ENCODE measurements at regions not wholly inside any gene's neighbourhood (a gene's known extent, or its start where the extent isn't known, plus 50 kb on each side); places are given as distances from the start of the nearest gene placed in this dataset.

DNA sequence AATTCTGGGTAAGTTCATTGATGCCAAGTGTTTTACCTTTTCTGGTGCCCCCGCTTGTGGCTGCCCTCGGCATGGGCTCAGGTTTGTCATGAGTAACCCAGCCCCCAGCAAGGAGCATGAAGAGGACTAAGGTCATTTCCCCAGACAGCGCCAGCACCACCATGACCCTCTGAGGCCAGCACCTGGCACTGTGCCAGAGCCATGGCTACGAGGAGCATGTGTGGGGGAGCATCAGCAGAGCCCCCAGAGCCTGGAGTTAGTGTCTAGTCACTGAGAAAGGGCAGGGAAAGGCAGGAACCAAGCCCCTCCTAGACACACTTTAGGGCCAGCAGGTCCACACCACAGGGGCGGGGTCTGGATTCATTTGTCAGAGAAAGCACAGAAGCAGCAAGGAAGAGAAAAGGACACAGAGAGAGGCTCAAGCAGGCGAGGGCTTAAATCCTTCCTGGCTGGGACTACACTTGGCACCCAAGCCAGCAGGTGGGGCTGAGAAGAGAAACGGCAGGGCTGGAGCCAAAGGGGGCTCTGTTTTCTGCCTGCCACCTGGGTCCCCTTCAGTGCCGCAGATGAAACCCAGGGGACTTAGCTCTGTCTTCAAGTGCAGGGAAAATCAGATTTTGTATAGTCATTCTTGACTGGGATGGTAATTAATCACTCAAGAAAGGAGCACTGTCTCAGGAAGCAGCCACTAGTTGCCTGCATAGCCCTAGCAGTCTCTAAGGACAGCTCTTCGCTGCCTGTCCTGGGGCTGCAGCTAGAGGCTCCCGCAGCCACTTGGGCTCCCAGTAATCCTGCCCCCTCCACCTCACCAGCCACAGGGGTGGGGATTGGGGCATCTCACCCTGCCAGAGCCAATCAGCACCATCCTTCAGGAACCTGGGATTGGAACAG lies 79.6 kb upstream of the ZC3H12A start:
- POLR2A ChIA-PET = no interaction called here

DNA sequence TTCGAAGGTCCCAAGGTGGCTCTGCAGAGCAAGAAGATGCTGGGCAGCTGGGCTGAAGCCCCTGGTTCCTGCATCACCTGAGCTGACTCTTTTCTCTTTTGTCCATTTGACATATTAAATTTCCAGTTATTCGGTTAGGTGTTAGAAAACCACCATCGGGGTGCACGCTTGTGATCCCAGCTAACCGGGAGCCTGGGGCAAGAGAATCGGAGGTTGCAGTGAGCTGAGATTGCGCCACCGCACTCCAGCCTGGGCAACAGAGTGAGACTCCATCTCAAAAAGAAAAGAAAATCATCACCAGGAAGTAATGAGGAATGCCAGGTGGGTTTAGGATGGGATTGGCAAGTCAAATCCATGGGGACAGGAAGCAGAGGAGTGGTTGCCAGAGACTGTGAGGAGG lies 76.3 kb upstream of the ZC3H12A start:
- TF ChIP-seq, protein P1, sequence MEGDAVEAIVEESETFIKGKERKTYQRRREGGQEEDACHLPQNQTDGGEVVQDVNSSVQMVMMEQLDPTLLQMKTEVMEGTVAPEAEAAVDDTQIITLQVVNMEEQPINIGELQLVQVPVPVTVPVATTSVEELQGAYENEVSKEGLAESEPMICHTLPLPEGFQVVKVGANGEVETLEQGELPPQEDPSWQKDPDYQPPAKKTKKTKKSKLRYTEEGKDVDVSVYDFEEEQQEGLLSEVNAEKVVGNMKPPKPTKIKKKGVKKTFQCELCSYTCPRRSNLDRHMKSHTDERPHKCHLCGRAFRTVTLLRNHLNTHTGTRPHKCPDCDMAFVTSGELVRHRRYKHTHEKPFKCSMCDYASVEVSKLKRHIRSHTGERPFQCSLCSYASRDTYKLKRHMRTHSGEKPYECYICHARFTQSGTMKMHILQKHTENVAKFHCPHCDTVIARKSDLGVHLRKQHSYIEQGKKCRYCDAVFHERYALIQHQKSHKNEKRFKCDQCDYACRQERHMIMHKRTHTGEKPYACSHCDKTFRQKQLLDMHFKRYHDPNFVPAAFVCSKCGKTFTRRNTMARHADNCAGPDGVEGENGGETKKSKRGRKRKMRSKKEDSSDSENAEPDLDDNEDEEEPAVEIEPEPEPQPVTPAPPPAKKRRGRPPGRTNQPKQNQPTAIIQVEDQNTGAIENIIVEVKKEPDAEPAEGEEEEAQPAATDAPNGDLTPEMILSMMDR (IDR thresholded peaks at IDR 0.05) = no peak
- Mint-ChIP-seq H3K27ac (no peak overlapping the region), H3K9me3 (no peaks in the 10 kb centered on the region), H3K36me3 (ENCODE audit: low read depth) (no peaks in the 10 kb centered on the region), H3K27me3 (peaks cover 20% of the 10 kb centered on the region), H3K4me1 (ENCODE audit: low read depth) (peaks cover 5% of the 10 kb centered on the region), H3K4me3 (no peak overlapping the region)
- DNase-seq (no peak), ATAC-seq (no peak)
- CTCF ChIA-PET = no interaction called here
- POLR2A ChIA-PET = no interaction called here
- intact Hi-C loops (cut with micrococcal nuclease) = no loop called here

More for the DNA sequence above, 79.6 kb upstream of the ZC3H12A start:
- no peaks in the 10 kb centered on the region for H3K9me3 Mint-ChIP-seq
- peaks cover 2% of the 10 kb centered on the region for H3K4me1 Mint-ChIP-seq (ENCODE audit: low read depth)
- H3K27me3 Mint-ChIP-seq = peaks cover 27% of the 10 kb centered on the region
- TF ChIP-seq, protein P1 (IDR thresholded peaks at IDR 0.05) = no peak
- no peak for ATAC-seq
- CTCF ChIA-PET = interaction anchor here (0.7 kb wide), 1 partner anchor 40 kb away, joined by 3 read pairs; no protein-coding TSS in a partner anchor
- intact Hi-C loops (cut with micrococcal nuclease) = no loop called here
- DNase-seq = no peak
- no peaks in the 10 kb centered on the region for H3K36me3 Mint-ChIP-seq (ENCODE audit: low read depth)
- H3K27ac Mint-ChIP-seq = no peak overlapping the region
- no peak overlapping the region for H3K4me3 Mint-ChIP-seq

DNA sequence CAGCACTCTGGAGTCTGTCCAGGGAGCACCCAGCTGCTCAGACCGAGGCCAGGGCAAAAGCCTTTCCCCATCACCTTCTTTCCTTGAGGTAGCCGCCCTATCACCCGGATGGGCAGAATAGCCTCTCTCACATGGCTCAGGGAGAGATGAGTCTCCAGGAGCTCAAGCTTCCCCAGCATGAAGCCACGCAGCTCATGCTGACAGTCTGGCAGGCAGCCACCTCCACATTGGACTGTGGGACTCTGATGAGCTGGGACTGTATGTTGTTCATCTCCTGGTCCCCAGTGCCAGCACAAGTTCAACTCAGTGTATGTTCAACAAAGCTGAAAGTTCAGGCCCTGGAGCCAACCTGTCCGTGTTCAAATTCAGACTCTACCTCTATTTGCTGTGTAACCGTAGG lies 75.2 kb upstream of the ZC3H12A start:
- TF ChIP-seq, protein P1 (IDR thresholded peaks at IDR 0.05) = no peak
- Mint-ChIP-seq H3K4me3 (no peak overlapping the region), H3K9me3 (no peaks in the 10 kb centered on the region), H3K36me3 (ENCODE audit: low read depth) (no peaks in the 10 kb centered on the region), H3K4me1 (ENCODE audit: low read depth) (peaks cover 5% of the 10 kb centered on the region), H3K27me3 (peaks cover 17% of the 10 kb centered on the region), H3K27ac (no peak overlapping the region)
- intact Hi-C loops (cut with micrococcal nuclease) = no loop called here
- ATAC-seq (no peak), DNase-seq (no peak)
- ChIA-PET CTCF (no interaction called here), POLR2A (interaction anchor here (0.6 kb wide), 1 partner anchor 12 kb away, joined by 3 read pairs; no protein-coding TSS in a partner anchor)

DNA sequence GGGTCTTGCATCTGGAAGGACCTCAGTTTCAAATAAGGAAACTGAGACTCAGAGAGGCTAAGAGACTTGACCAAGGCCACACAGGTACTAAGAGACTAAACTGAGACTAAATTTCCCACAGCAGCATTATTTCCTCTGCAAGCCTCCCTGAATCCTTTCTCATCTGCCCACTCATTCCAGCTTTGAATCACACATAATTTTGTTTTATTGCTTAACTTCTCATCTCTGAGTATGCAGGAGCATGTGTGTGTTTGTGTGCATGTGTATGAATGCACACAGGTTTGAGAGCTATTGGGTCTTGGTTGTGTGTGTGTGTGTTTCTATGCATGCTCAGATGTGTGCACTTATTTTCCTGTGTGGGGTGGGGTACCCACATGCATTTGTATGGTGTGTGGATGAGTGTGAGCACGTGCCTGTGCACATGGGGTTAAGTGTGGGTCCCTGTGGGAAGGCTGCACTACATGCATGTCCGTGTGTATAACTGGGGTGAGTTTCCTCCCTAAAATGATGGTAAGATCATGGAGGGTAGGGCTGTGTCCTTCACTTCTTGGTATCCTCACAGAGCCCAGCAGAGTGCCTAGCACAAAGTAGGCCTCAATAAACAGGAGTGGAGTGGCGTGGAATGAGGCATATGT lies 74.4 kb upstream of the ZC3H12A start:
- H3K4me3 Mint-ChIP-seq = no peak overlapping the region
- no peaks in the 10 kb centered on the region for H3K9me3 Mint-ChIP-seq
- intact Hi-C loops (cut with micrococcal nuclease) = no loop called here
- DNase-seq = no peak
- TF ChIP-seq, protein P1 (IDR thresholded peaks at IDR 0.05) = no peak
- no peaks in the 10 kb centered on the region for H3K36me3 Mint-ChIP-seq (ENCODE audit: low read depth)
- ChIA-PET POLR2A (no interaction called here), CTCF (interaction anchor here (1.3 kb wide), 1 partner anchor 34 kb away, joined by 4 read pairs; no protein-coding TSS in a partner anchor)
- peaks cover 14% of the 10 kb centered on the region for H3K27me3 Mint-ChIP-seq
- H3K4me1 Mint-ChIP-seq (ENCODE audit: low read depth) = peaks cover 5% of the 10 kb centered on the region
- H3K27ac Mint-ChIP-seq = no peak overlapping the region
- ATAC-seq = no peak
